ENCODE measurements at regions not wholly inside any gene's neighbourhood (a gene's known extent, or its start where the extent isn't known, plus 50 kb on each side); places are given as distances from the start of the nearest gene placed in this dataset.

DNA sequence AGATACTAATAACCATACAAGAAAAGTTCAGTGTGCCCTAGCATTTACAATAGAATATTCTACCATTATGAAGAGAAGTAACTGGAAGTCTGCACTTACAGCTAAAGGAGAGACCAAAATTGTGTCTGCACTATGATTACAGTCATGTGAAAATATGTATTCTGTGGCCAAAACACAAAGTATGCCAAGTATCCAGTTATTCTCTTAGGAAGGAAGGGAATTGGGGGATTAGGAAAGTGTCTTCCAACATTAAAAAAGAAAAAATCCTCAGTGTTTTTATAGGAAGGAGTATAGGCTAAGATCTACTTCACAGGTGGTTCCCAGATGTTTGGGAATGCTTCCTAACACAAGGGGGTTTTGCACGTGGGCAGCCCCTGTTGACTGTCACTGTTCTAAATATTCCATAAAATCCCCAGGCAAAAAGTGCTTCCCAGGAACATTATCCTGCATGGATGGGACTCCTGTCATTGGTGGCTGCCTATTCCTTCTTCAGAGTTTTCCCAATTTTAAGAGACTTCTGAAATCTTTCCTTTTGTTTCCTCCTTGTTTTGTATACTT lies 180.2 kb upstream of the KLHL29 start:
- intact Hi-C loops (cut with DNase I), result no loop called here
- DNase-seq (ENCODE audit: low spot score), result no peak

DNA sequence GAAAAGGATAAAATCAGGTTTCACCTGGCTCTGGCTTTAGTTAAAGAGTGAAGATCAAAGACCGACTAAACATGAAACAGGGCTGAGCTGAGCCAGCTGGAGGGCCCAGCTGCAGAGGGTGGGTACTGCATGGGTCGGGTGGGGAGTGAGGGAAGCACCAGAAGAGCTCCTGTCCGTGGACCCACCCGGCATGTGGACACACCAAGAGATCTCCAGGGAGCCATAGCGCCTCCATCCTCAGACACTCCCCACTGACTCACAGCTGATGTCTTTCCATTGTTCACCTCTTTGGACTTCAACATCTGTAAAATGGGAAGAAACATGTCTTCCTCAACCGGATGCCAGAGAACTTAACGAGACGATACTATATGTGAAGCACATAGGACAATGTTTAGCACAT lies 178.3 kb upstream of the KLHL29 start:
- intact Hi-C loops (cut with DNase I), result no loop called here
- no peak for DNase-seq (ENCODE audit: low spot score)

GRCh38 chr2:23207871-23208270 lies 177.1 kb upstream of the KLHL29 start:
- no peak for DNase-seq (ENCODE audit: low spot score)
- intact Hi-C loops (cut with DNase I), result no loop called here

GRCh38 chr2:23208339-23208738 lies 176.6 kb upstream of the KLHL29 start:
- DNase-seq (ENCODE audit: low spot score), result no peak

GRCh38 chr2:23209059-23209458 lies 175.9 kb upstream of the KLHL29 start:
- intact Hi-C loops (cut with DNase I), result no loop called here
- DNase-seq (ENCODE audit: low spot score), result no peak

More at GRCh38 chr2:23208339-23208738, 176.6 kb upstream of the KLHL29 start:
- intact Hi-C loops (cut with DNase I), result no loop called here

DNA sequence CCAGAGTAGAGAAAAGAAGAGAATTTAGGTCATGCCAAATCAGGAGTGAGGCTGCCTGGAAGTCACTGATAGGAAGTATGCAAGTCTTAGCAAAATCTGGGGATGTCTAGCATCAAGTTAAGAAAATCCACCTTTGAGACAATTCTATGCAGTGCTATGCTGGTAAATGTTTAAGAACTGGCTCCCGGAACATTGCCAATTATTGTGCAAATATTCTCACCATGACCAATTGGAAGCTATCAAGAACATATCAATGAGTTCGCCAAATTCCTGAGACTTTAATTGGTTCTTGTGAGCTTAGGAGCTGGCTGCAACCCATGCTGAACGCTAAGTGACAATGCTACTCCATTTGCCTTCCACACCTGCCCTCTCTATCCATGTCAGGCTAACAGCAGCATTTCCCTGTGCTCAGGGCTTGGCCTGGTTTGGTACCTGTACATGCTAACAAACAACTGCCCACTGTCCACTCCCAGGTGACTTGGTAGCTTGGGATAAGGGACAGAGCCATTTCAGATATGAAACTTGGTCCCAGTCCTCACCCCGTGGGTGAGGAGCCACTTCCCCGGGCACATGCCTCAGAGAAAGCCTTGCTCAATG lies 172.9 kb upstream of the KLHL29 start:
- DNase-seq (ENCODE audit: low spot score), result no peak
- intact Hi-C loops (cut with DNase I), result no loop called here

- intact Hi-C loops (cut with DNase I), result no loop called here
Observed at GRCh38 chr2:23213196-23213595, 171.8 kb upstream of the KLHL29 start.

DNA sequence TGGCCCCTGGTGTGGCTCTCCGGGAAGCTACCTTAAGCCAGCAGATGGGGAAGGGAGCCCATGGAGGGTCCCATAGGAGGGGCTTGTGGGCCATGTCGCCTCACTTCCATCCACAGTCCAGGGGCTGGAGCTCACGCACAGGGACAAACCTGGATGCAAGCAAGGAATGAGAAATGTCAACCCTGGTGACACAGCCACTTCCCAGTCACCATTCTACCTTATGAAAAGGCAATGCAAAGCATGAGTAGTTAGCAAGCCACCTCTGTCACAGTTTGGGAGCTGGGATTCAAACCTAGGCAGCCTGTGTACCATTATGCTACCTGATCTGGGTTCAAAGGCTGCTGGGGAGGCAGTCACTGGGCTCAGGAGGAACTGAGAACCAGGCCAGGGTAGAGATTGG lies 170.0 kb upstream of the KLHL29 start:
- intact Hi-C loops (cut with DNase I), result no loop called here
- DNase-seq (ENCODE audit: low spot score), result no peak

More at GRCh38 chr2:23213196-23213595, 171.8 kb upstream of the KLHL29 start:
- DNase-seq (ENCODE audit: low spot score), result no peak

GRCh38 chr2:23219666-23220065 lies 165.3 kb upstream of the KLHL29 start:
- intact Hi-C loops (cut with DNase I), result no loop called here
- DNase-seq (ENCODE audit: low spot score), result no peak

- intact Hi-C loops (cut with DNase I), result no loop called here
- no peak for DNase-seq (ENCODE audit: low spot score)
Observed at GRCh38 chr2:23220513-23221094, 164.4 kb upstream of the KLHL29 start.

GRCh38 chr2:23221236-23221635 lies 163.7 kb upstream of the KLHL29 start:
- no peak for DNase-seq (ENCODE audit: low spot score)
- intact Hi-C loops (cut with DNase I), result no loop called here

DNA sequence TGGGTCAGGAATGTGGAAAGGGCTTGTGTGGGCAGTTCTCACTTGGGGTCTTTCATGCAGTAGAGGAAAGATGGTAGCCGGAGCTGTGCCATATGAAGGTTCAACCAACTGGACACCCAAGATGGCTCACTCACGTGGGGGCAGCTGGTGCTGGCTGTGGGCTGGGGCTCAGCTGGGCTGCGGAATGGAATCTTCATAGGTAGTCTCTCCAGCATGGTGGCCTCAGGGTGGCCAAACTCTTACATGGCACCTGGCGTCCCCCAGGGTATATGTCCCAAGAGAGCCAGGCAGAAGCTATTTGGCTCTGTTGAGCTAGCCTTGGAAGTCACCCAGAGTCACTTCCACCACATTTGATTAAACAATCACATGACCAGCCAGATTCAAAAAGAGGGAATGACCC lies 163.1 kb upstream of the KLHL29 start:
- no peak for DNase-seq (ENCODE audit: low spot score)
- intact Hi-C loops (cut with DNase I), result no loop called here

GRCh38 chr2:23230885-23231284 lies 154.1 kb upstream of the KLHL29 start:
- intact Hi-C loops (cut with DNase I), result no loop called here
- DNase-seq (ENCODE audit: low spot score), result no peak

DNA sequence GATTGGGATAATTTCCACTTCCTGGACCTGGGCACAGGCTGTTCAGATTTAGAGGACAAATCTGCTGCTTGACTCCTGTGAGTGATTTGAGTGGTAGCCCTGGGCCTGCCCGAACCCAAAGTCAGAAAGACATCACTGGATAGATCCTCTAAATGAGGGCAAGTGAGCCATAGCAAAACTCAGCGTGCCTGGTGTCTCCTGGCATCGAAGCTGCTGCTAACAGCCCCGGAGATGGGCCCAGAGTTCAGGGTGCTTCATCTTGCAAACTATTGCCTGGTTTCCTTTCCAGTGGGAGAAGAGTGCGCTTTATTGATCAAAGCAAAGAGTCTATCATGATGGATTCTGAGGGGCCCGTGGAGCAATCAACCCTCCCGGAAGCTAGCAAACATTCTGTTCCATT lies 153.1 kb upstream of the KLHL29 start:
- DNase-seq (ENCODE audit: low spot score), result no peak
- intact Hi-C loops (cut with DNase I), result no loop called here

- intact Hi-C loops (cut with DNase I), result no loop called here
- DNase-seq (ENCODE audit: low spot score), result no peak
Observed at GRCh38 chr2:23235292-23235691, 149.7 kb upstream of the KLHL29 start.

DNA sequence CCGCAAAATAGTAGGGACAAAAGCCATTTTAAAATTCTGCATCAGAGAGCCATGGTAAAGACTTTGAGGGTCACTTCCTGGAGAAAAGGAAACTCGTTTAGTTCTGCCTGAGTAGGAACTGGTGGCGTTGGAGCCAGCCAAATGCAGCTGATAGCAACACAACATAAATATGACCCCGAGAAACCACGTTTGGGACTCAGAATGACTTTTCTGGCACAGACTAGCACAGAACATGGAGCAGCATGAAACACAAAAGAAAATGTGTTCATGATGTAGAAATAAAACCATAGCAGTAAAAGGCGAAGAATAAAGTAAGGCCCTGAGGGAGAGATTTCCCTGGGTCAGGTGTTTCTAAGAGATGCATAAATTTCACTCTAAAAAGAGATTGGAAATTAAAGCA lies 149.2 kb upstream of the KLHL29 start:
- intact Hi-C loops (cut with DNase I), result no loop called here
- no peak for DNase-seq (ENCODE audit: low spot score)

DNA sequence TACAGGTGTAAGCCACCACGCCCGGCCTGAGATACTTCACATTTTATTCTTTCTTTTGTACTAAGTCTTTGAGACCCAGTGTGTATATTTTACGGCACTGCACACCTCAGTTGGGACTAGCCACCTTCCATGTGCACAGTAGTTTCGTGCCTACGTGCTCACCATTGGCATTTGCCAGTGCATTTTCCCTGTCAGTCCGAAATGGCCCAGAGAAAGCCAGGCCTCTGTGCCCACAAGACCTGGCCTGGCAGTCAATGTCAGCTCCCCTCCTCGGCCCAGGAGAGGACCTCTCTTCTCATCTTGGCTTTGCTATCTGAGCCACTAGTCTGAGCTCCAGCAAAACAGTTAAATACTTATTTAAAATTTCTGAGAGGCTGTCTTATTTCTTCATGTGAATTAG lies 147.8 kb upstream of the KLHL29 start:
- intact Hi-C loops (cut with DNase I), result no loop called here
- DNase-seq (ENCODE audit: low spot score), result no peak

DNA sequence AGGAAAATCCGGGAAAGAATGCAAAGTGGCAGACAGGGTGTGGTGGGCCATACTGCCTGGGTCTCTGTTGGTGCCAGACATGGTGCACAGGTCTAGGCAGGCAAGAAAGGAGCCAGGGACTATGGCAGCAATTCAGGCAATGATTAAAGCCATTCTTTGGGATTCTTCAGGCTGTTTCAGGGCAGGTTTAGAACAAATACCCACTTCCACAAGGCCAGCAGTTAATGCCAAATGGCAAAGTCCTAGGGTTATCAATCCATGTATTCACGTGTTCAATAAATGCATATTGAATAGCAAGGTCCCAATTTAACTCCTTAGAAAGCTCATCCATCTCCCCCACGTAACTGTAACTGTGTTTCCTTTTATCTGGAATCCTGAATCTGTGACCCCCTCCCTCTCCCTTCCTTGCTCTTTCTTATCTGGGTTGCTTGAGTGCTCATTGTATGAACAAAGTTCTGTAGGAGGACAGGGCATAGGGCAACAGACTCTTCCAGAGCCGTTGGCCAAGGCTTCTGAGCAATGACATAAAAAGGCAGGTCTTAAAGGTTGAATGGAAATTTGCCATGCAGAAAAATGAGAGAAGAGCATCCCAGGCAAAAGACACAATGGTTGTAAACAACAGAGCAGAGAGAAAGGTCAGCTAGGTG lies 146.8 kb upstream of the KLHL29 start:
- intact Hi-C loops (cut with DNase I), result no loop called here
- DNase-seq (ENCODE audit: low spot score), result no peak

DNA sequence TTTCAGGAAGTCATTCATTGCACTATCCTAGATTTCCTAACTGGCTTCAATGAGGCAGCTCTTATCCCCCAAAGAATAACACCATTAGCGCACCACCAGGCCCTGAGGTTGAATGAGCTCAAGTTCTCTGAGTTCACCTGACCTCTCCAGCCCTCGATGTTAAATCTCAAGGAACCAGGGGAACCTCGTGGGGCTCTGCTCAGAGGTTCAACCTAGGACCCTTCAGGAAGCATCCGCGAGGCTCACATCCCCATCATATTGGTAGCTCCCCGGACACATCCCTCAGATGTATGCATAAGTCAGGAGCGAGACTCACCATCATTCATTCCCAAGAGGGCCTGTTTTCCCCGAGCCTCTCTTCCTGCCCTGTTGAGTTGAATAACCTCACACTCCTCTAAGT lies 145.6 kb upstream of the KLHL29 start:
- intact Hi-C loops (cut with DNase I), result no loop called here
- DNase-seq (ENCODE audit: low spot score), result no peak

DNA sequence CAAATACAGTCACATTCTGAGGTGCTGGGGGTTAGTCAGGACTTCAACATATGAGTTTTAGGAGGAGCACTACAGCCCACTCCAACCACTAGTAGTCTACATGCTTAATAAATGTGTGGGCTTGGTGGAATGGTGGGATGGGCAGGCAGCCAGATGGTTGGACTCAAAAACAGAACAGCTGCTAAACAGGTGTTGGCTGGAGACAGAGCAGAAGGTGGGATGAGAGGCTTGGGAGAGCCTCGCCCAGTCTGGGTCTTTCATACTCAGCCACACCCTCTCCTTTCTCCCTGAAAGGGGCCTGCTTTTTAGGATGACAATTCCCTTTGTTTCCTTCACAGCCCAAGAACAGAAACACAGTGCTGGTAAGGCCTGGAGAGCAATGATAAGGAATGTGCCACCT lies 143.9 kb upstream of the KLHL29 start:
- intact Hi-C loops (cut with DNase I), result no loop called here
- DNase-seq (ENCODE audit: low spot score), result no peak
